Stimulated activated CD8-positive, alpha-beta memory T cell treated with anti-CD3 and anti-CD28 coated beads, Interleukin-15, amount 100 ng/mL, for 4 hours (primary cell): ENCODE measurements at regions not wholly inside any gene's neighbourhood (a gene's known extent, or its start where the extent isn't known, plus 50 kb on each side); places are given as distances from the start of the nearest gene placed in this dataset.

ENCODE experiments used
- DNase-seq, 2 donors: peaks; one replicate each; pipeline ENCODE4 v3.0.0-alpha.2; 2020; ENCODE audit warnings: low read depth in 2 of 2

- DNase-seq: no peak
Observed at GRCh38 chr2:72004201-72004915, 143.3 kb downstream of the CYP26B1 start.

- DNase-seq: no peak
Observed at GRCh38 chr2:72003796-72004195, 143.9 kb downstream of the CYP26B1 start.

GRCh38 chr2:72003124-72003523, 144.5 kb downstream of the CYP26B1 start:
- DNase-seq: no peak

GRCh38 chr2:72001937-72002690, 145.5 kb downstream of the CYP26B1 start:
- DNase-seq: no peak

GRCh38 chr2:72000110-72000509, 147.6 kb downstream of the CYP26B1 start:
- DNase-seq: no peak

- no peak for DNase-seq
Observed at GRCh38 chr2:71999580-71999979, 148.1 kb downstream of the CYP26B1 start.

GRCh38 chr2:71997843-71998242, 149.8 kb downstream of the CYP26B1 start:
- no peak for DNase-seq

GRCh38 chr2:71995067-71995665, 152.5 kb downstream of the CYP26B1 start:
- no peak for DNase-seq

GRCh38 chr2:71992036-71992435, 155.6 kb downstream of the CYP26B1 start:
- no peak for DNase-seq

- no peak for DNase-seq
Observed at GRCh38 chr2:71991397-71991796, 156.3 kb downstream of the CYP26B1 start.

GRCh38 chr2:71990826-71991225, 156.8 kb downstream of the CYP26B1 start:
- no peak for DNase-seq

- DNase-seq: no peak
Observed at GRCh38 chr2:71990122-71990521, 157.5 kb downstream of the CYP26B1 start.

- no peak for DNase-seq
Observed at GRCh38 chr2:71989671-71990070, 158.0 kb downstream of the CYP26B1 start.

GRCh38 chr2:71988170-71988569, 159.5 kb downstream of the CYP26B1 start:
- no peak for DNase-seq

- no peak for DNase-seq
Observed at GRCh38 chr2:71976685-71977084, 171.0 kb downstream of the CYP26B1 start.

GRCh38 chr2:71974846-71975245, 172.8 kb downstream of the CYP26B1 start:
- no peak for DNase-seq

- DNase-seq: no peak
Observed at GRCh38 chr2:71971493-71971892, 176.2 kb downstream of the CYP26B1 start.

GRCh38 chr2:71965530-71965929, 182.1 kb downstream of the CYP26B1 start:
- no peak for DNase-seq

GRCh38 chr2:71962911-71963694, 184.6 kb downstream of the CYP26B1 start:
- DNase-seq: no peak

- no peak for DNase-seq
Observed at GRCh38 chr2:71962350-71962749, 185.3 kb downstream of the CYP26B1 start.

- DNase-seq: no peak
Observed at GRCh38 chr2:71961289-71962027, 186.2 kb downstream of the CYP26B1 start.
